ENCODE measurements at regions not wholly inside any gene's neighbourhood (a gene's known extent, or its start where the extent isn't known, plus 50 kb on each side); places are given as distances from the start of the nearest gene placed in this dataset.

- intact Hi-C loops (cut with micrococcal nuclease): no loop called here
These were observed 52.8 kb upstream of the GRM7 start for GRCh38 chr3:6807967-6808588.

- intact Hi-C loops (cut with micrococcal nuclease): no loop called here
These were observed 51.6 kb upstream of the GRM7 start for GRCh38 chr3:6809349-6809748.
